Adipocyte (in vitro differentiated cells): ENCODE measurements at regions not wholly inside any gene's neighbourhood (a gene's known extent, or its start where the extent isn't known, plus 50 kb on each side); places are given as distances from the start of the nearest gene placed in this dataset.

Experiments used
- DNase-seq: peaks from one replicate; pipeline ENCODE4 v3.0.0-alpha.2; 2015; ENCODE audit warnings: low read depth
- H3K27me3 ChIP-seq: replicated peaks from 2 replicates; pipeline ENCODE4 v1.7.0; 2013; ENCODE audit warnings: mild to moderate bottlenecking, low read length, moderate library complexity; ENCODE audit not compliant: control insufficient read depth, insufficient read depth
- H3K36me3 ChIP-seq: 2 replicates; pipeline ENCODE4 v1.7.0; 2013; ENCODE audit warnings: low read length, mild to moderate bottlenecking, moderate library complexity; ENCODE audit not compliant: control insufficient read depth, insufficient read depth, severe bottlenecking
- H3K4me1 ChIP-seq: 2 replicates; pipeline ENCODE4 v1.7.0; 2013; ENCODE audit warnings: mild to moderate bottlenecking, low read length, moderate library complexity; ENCODE audit not compliant: control insufficient read depth, insufficient read depth
- H3K4me3 ChIP-seq: 2 replicates; pipeline ENCODE4 v1.7.0; 2013; ENCODE audit warnings: mild to moderate bottlenecking, low read length, moderate library complexity
- H3K9ac ChIP-seq: 2 replicates; pipeline ENCODE4 v1.7.0; 2013; ENCODE audit warnings: mild to moderate bottlenecking, low read length, moderate library complexity
- H3K9me3 ChIP-seq: 2 replicates; pipeline ENCODE4 v1.7.0; 2013; ENCODE audit warnings: mild to moderate bottlenecking, low read length, moderate library complexity; ENCODE audit not compliant: control insufficient read depth

DNA sequence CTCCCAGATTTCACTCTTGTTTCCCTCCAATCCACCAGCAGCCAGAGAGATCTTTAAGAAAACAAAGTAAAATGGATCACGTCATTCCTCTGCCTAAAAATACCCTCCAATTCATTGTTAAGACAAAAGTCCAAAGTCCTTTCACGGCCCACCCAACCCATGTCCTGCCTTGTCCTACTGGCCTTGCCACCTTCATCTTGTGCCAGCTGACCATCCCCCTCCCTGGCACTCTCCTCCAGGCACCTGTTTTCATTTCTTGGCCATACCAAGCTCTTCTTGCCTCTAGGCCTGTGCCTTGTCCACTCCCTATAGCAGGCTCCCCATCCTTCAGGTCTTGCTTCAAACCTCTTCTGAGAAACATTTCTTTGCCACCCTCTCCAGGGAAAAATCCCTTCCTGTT lies 307.6 kb downstream of the MSX2 start:
- Histone ChIP-seq H3K9ac (no peak overlapping the region), H3K4me1 (no peaks in the 10 kb centered on the region), H3K36me3 (no peaks in the 10 kb centered on the region), H3K9me3 (peaks cover 9% of the 10 kb centered on the region), H3K27me3 (no peaks in the 10 kb centered on the region), H3K4me3 (no peak overlapping the region)
- DNase-seq: no peak

DNA sequence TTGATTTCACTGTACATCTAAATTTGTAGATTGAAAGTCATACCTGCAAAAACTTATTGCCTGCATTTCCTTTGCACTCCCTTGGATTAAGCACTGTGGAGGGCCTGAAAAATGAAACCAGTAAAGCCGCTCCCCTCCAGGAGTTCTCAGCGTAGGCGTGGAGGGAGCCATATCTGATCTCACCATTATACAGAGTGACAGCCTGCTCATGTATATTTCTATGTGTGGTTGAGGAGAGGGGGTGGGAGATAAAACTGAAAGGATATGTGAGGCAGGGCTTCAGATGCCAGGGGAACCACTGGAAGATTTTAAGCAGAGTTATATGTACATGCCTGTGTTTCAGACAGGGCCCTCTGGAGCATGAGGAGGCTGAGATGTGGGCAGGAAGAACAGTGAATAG lies 303.0 kb downstream of the MSX2 start:
- Histone ChIP-seq H3K27me3 (no peaks in the 10 kb centered on the region), H3K9me3 (peaks cover 8% of the 10 kb centered on the region), H3K9ac (no peak overlapping the region), H3K36me3 (no peaks in the 10 kb centered on the region), H3K4me1 (peaks cover 6% of the 10 kb centered on the region), H3K4me3 (no peak overlapping the region)
- no peak for DNase-seq

DNA sequence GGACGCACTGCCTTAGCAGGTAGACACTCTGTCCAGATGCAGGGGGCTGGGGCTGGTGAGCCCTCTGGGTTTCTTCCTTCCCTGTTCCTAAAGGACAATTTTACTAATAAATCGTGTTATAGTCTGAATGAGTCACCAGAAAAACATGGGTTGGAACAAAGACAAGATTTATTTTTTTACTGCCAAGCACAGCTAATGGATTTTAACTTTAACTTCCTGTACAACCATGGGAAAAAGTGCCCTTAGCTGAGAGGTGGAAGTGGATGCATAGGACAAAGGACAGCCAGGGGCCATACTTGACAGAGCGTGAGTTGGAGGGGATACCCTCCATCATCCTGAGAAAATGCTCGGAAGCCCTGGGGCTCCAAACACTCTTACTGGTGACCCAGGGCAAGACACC lies 300.7 kb downstream of the MSX2 start:
- Histone ChIP-seq H3K9ac (no peak overlapping the region), H3K36me3 (no peaks in the 10 kb centered on the region), H3K4me3 (no peak overlapping the region)

DNA sequence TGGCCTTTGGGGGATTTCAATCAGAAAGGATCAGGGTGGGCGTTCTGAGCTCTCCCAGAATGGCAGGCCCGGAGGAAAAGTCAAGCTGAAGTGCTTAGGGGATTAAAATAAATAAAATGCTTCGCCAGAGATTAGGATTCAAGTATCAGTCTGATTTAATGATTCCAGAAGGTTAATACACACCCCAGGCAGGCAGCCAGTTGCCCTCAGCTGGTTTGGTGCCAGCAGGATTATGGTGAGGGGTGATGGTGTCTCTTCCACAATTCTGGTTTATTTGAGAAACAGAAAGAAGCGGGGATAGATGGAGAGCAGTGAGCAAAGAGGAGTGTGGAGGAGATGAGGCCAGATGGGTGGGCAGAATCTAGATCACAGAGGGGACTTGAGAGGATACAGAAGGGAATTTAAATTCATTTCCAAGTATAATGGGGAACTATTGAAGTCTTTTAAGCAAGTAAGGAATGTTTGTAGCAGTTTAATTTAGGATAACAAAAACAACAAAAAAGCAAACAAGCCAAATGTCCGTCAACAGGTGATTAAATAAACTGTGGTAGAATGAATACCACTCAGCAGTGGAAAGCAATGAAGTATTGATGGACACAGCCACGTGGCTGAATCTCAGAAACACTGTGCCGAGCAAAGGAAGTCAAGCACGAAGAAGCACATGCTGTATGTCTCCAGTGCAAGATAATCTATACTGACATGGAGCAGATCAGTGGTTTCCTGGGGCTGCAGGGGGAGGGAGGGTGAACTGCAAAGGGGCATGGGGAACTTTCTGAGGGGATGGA lies 297.7 kb downstream of the MSX2 start:
- peaks cover 8% of the 10 kb centered on the region for H3K9me3 ChIP-seq
- H3K4me1 ChIP-seq: peaks cover 6% of the 10 kb centered on the region
- H3K4me3 ChIP-seq: no peak overlapping the region
- H3K9ac ChIP-seq: no peak overlapping the region
- no peak for DNase-seq
- H3K27me3 ChIP-seq: no peaks in the 10 kb centered on the region
- H3K36me3 ChIP-seq: no peaks in the 10 kb centered on the region

More for the DNA sequence above, 300.7 kb downstream of the MSX2 start:
- peaks cover 6% of the 10 kb centered on the region for H3K4me1 ChIP-seq
- peaks cover 8% of the 10 kb centered on the region for H3K9me3 ChIP-seq
- no peak for DNase-seq
- no peaks in the 10 kb centered on the region for H3K27me3 ChIP-seq

DNA sequence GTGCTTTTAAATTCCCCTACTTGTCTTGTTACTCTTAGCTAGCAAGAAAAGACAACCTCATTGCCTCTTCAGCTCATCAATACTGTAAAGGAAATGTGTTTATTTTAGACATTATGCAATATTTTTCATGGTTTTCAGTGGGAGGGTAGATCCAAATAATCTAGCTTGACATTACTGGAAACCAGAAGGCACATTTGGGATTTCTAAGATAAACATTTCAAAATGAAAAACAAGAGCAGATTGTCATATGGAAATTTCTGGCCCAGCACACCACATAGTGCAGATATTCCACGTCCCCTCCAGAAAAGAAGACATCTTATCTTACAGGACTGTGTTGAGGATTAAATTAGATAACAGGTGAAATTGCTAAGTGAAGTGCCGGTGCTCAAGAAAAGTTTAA lies 296.9 kb downstream of the MSX2 start:
- DNase-seq: no peak
- Histone ChIP-seq H3K9ac (no peak overlapping the region), H3K9me3 (peaks cover 5% of the 10 kb centered on the region), H3K27me3 (no peaks in the 10 kb centered on the region), H3K36me3 (no peaks in the 10 kb centered on the region), H3K4me1 (peaks cover 6% of the 10 kb centered on the region), H3K4me3 (no peak overlapping the region)

DNA sequence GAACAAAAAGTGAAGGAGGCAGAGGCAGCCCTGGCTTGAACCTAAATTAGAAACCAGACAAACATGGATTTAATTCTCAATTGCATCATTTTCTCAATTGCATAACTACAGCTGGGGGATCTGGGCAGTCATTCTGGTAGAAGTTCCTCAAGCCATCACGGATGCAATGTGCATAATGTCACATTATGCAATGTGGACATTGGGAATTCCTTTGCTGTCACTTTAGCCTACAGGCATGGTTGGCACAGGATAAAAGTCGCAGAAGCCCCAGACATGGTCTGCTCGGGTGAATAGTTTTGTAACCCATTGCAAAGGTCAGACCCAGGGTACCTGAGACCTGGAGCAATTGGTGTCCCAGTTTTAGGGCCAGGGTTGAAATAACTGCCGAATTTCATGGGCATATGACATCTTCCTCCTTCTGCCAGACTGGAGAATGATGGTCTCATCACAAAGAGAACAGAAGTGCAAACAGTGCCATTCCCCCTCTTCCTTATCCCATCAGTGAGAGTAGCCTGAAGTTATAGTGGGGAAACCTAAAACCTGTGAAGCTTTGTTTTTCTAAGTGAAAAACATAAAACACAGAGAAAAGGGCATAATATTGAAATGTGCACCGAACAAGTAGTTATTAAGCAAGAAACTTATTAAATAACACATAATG lies 290.8 kb downstream of the MSX2 start:
- no peaks in the 10 kb centered on the region for H3K27me3 ChIP-seq
- H3K4me1 ChIP-seq: peaks cover 14% of the 10 kb centered on the region
- H3K9ac ChIP-seq: no peak overlapping the region
- H3K9me3 ChIP-seq: no peaks in the 10 kb centered on the region
- H3K36me3 ChIP-seq: no peaks in the 10 kb centered on the region
- no peak for DNase-seq
- no peak overlapping the region for H3K4me3 ChIP-seq

DNA sequence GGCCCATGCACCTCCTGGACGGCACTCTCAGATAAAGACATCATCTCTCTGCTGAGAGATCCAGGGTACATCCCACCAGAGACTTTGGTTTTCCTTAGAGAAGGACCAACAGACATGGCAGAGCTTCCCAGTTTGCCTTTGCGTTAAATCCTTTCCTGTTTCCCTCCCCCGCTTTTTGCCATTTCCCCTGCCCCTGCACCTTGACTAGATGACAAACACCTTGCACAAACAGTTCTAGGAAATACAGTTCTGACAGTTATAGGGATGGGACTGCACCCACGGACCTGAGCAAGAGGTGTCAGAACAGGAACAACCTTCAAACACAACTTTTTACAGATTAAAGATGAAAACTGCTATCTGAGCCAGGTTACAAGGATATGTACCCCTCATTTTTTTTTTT lies 288.9 kb downstream of the MSX2 start:
- no peak overlapping the region for H3K4me3 ChIP-seq
- H3K9me3 ChIP-seq: no peaks in the 10 kb centered on the region
- DNase-seq: no peak
- H3K9ac ChIP-seq: no peak overlapping the region
- H3K4me1 ChIP-seq: peaks cover 14% of the 10 kb centered on the region
- no peaks in the 10 kb centered on the region for H3K36me3 ChIP-seq
- no peaks in the 10 kb centered on the region for H3K27me3 ChIP-seq

DNA sequence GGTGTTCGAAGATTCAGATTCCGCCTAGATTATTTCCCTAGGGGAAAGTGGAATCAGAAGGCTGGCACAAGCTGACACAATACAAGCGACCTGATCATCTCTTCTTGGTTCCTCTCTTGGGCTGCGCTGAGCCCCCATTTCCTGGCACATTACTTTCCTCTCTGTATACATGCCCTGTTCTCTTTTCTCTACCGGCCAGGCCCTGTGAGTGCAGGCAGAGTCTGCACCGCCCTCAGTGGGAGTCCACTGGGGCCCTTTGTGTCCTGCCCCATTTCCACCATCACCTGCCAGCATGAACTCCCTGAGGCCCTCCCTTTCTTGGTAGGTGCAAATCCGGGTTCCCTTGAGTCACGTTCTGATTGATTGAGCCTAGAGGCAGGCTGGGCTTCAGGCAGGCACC lies 287.9 kb downstream of the MSX2 start:
- no peaks in the 10 kb centered on the region for H3K9me3 ChIP-seq

DNA sequence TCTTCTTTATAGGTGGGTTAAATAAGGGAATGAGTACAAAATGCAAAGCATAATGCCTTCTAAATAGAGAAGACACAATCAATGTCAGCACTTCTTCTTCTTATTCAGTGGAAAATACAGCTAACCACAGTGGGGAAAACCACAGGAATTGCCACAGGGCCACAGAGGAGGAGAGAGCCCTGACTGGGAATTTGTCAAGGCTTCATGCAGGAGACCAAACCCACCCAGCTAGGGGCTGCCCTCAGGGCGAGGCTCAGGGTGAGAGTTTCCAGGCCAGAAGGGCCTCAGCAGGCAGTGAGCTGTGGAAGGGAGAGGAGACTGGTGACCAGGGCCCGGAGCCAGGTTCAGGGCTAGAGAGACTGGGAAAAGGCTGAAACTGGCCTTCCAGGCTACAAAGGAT lies 279.1 kb downstream of the MSX2 start:
- Histone ChIP-seq H3K4me1 (no peaks in the 10 kb centered on the region), H3K9me3 (peaks cover 9% of the 10 kb centered on the region), H3K4me3 (no peak overlapping the region), H3K36me3 (no peaks in the 10 kb centered on the region), H3K9ac (no peak overlapping the region), H3K27me3 (peaks cover 13% of the 10 kb centered on the region)
- DNase-seq: no peak

More for the DNA sequence above, 287.9 kb downstream of the MSX2 start:
- Histone ChIP-seq H3K4me1 (peaks cover 14% of the 10 kb centered on the region), H3K27me3 (peaks cover under 1% of the 10 kb centered on the region), H3K9ac (no peak overlapping the region), H3K4me3 (no peak overlapping the region), H3K36me3 (no peaks in the 10 kb centered on the region)
- DNase-seq: no peak

DNA sequence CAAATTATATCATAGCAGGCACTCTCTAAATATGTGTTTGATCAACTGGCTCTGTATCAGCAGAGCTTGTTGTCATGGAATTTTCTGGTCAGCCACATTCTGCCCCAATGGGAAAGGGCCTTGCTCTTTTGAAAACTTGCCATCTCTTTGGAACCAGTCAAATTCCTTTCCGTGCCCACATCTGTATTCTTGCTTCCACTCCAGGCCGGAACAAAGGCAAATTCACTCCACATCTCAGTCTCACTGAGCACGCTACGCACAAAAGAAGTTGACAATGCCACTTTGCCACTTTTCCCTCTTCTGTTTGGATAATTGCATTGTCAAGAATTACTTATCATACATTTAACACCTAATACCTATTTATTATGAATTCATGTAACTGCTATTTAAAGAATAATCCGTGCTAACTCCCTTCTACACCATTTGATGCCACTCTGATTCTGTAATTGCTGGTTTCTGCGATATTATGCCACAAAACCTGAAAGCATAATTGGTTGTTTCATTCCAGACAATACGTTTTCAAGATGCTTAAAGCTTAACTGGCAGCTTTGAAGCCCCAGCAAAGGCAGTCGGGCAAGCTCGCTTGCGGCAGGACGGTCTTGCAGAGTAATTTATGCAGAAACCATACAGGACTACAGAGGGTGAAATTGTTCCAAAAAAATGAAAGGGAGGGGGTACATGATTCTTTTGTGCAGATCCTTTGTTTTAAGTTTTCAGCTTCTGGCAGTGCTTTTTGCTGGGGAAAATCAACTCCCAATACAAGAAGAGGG lies 277.7 kb downstream of the MSX2 start:
- Histone ChIP-seq H3K9me3 (peaks cover 21% of the 10 kb centered on the region), H3K4me3 (no peak overlapping the region), H3K36me3 (no peaks in the 10 kb centered on the region), H3K27me3 (peaks cover 10% of the 10 kb centered on the region), H3K9ac (no peak overlapping the region), H3K4me1 (no peaks in the 10 kb centered on the region)
- DNase-seq: no peak

DNA sequence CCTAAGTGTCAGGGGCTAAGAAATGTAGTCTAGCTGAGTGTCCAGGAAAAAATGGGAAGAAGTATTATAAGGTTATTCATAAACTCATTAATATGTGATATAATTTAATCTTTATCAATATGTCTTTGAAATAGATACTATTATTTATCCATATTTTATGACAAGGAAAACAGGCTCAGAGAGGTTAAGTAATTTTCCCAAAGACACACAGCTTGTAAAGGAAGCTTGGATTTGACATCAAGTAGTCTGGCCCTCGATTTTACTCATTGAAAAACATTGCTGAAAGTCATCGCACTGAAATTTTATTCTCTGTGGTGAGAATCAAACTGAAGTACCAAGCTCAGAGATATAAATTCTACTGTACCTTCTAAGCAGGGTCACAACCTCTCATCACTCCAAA lies 276.9 kb downstream of the MSX2 start:
- no peaks in the 10 kb centered on the region for H3K4me1 ChIP-seq
- peaks cover 21% of the 10 kb centered on the region for H3K9me3 ChIP-seq
- H3K9ac ChIP-seq: no peak overlapping the region
- H3K4me3 ChIP-seq: no peak overlapping the region
- DNase-seq: no peak
- no peaks in the 10 kb centered on the region for H3K36me3 ChIP-seq
- H3K27me3 ChIP-seq: peaks cover 10% of the 10 kb centered on the region
